HG02610 (cell line): ENCODE measurements at regions not wholly inside any gene's neighbourhood (a gene's known extent, or its start where the extent isn't known, plus 50 kb on each side); places are given as distances from the start of the nearest gene placed in this dataset.
"Not testable (repeated sequence)": the region's sequence is repeated elsewhere in the genome, so short reads cannot be mapped to it uniquely, and the experiment has no call there.

Experiments
- ATAC-seq: cut with Tn5 transposase; IDR thresholded peaks from one replicate; pipeline ENCODE4 v1.9.1; 2021; ENCODE audit warnings: mild to moderate bottlenecking, moderate library complexity; ENCODE audit not compliant: unreplicated experiment

DNA sequence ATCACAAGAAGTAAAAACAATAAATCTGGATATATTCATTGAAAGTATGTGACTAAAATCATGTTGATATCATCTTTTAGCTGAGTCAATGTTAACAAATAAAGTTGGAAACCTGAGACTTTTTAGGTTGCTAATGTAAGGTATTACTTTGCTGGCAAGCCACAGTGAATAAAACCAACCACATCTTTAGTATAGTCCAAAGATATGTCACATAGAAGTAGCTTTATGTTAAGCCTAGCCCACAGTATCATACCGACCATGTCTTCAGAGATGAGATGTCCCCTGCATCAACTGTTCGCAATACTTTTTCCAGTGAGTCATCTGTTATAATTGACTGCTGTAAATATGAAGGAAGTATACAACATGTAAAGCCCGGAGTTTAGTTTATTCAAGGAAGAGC is 107.6 kb upstream of the MCHR2 start:
- no peak for ATAC-seq

DNA sequence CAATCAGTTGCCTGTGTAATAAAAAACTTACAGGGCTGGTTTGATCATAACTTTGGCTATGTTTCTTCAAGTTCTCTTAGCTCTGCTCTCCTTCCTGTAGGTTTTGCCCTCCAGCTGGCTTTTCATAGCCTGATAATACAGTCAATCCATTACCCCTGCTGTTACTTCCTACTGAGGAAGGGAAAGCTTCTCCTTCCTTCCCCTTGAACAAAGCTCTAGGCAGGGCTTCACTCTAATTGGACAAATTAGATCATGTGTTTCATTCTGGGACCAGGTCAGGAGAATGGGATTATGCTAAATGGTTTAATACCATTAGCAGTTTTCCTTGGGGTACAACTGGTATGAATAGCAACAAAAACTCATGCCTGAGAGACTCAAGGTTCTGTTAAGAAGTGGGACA is 106.8 kb upstream of the MCHR2 start:
- ATAC-seq = no peak

DNA sequence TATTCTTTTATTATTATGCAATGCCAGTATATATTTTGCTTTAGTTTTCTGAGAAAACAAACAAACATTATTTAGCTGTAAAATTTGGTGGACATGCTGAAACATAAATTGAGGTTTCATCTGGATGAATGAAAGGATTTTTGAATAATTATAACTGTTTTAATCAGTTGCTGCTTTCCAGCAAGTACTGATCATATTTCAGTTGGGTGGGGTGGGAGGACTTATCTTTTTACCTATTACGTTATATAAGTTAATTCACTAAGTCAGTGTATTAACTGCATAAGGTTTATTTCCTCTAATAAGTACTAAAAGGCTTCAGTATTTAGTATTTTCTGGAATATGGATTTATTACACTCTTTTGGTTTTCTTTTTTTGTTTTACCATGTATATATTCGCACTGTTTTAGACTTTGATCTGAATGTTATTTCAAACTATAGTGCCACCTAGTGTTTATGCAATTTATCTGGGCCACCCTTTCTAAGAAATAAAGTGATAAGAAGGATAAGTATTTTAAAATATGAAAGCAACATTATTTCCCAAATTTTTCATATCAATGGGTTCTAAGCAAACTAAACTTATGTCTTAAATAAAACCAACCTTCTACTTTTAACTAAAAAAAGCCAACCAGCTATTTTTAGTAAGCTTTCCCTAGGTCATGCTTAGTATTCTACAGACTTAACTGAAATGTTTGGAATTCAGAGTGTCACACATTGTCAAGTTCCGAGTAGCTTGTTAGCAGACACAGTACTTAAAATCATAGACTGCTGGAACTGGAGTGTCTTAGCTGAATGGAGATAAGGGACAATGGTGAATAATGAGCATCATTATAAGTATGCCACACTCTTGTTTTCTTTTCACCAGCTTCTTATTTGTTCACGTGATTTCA is 105.4 kb upstream of the MCHR2 start:
- ATAC-seq = no peak

DNA sequence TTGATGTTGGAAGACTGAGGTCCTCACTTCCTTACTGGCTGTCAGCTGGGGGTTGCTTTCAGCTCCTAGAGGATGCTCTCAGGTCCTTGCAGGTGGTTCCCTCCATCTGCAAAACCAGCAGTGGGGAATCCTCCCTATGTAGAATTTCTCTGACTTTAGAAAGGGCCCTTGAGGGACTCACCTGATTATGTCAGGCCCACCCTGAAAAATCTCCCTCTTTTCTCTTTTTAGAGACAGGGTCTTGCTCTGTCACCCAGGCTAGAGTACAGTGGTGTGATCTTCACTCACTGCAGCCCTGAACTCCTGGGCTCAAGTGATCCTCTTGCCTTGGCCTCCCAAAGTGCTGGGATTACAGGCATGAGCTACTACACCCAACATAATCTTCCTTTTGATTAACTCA is 102.9 kb upstream of the MCHR2 start:
- no peak for ATAC-seq

DNA sequence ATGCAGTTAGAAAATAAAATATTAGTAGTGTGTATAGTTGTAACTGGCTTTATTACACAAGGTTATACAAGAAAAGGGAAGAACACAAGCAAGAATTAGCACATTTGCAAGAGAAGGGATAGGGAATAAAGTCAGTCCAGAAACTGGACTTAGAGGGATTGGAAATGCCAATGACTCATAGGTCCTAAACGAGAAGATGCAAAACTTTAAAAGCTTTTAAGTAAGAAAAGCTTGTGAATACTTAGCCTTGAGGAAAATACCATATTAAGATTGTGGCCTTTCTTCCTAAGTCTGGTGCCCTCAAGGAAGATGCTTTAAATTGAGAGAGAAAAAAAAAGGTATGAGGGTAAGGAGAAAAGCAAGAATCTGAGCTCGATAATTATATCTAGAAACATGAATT is 102.3 kb upstream of the MCHR2 start:
- ATAC-seq = no peak

DNA sequence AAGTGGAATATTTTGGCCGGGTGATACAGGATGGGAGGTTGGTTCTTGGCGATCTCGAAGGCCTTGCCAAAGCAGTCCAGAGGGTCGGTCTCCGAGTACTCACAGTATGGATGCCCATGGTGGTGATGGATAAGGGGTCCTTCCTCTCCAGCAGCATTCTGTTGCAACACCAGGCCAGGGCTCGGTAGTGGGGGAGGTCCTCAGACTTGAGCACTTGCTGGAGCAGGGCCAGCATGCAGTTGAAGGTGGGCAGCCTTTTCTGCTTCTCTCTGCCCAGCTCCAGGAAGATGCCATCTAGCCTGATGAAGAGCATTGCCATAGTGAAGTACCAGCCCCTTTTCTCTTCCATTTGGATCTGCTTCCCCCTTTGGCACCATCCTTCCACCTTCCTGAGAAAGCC is 99.4 kb upstream of the MCHR2 start:
- ATAC-seq = no peak

DNA sequence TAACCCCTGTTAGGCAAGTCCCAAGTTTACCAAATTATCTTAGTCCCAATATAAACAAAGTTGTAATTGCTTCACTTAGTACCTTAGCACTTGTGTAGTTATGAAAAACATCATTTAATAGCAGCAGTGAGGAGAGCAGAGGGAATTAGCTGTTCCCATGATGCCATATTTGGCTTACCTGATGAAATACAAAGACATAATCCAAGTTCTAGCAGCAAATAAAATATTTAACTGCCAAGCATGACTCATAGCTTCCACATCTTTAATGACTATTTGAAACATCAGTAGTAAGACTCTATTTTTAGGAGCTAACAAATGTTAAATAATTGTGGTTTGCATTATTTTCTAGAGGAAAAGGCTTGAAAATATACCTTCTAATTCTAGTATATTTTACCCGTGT is 94.0 kb upstream of the MCHR2 start:
- no peak for ATAC-seq

DNA sequence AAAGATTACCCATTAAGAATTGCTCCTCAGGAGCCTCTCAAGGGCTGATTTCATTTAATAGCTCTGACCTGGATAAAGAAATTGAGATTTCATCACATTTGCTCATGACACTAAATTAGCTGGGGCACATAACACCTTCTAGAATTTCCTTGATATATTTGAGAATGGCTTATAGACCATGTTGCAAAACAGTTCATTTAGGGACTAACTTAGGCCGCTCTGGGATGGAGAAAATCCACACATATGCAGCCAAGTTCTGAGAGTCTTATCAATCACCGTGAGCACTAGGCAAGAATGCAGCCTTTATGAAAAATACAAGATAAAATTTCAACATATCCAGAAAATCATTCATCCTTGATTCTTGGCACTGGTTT is 91.0 kb upstream of the MCHR2 start:
- ATAC-seq = no peak

DNA sequence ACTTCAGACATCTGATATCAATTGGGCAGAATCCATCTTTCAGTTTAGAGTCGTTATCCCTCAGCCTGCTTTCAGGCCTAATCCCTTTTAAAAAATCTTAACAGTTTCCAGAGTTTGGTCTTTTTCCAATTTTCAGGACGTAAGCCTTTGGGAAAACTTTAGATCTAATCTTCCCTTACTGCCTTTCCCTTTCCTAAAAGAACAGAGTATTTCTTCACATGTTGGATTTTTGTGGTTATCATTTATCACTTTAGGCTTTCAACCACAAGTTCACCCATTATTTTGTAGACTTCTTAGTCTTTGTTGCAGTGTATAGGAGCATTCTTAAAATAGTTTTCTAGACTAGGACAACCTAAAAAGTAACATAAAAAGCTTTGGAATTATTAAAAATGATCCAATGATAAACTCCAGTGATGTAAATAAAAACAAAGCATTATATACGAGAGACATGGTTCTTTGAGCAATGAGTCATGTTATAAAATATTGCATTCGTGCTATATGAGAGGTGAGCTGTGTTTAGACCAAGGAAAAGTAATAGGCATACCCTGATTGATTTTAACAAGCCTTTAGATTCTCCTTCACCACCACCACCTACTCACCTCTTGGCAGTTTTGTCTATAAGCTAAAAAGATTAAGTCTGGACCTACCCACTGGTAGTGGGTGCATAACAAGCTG is 90.4 kb upstream of the MCHR2 start:
- ATAC-seq = no peak

DNA sequence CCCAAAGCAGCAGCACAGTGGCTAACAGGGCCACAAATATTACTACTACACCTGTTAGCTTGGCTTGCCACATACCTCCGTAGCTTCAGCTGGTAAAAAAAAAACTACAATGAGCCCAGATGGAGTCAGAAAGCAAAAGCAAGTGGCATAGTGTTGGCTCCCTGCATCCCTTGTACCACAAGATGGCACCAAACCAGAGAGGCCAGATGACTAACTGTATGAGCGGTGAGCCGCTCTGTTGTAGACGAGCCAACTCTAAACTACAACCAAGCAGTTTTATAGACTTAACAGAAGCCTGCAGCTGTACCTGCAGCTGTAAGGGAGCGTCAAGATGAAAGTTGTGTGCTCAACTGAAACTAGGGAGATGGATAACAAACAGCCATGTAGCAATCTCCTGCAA is 84.5 kb upstream of the MCHR2 start:
- ATAC-seq = no peak

DNA sequence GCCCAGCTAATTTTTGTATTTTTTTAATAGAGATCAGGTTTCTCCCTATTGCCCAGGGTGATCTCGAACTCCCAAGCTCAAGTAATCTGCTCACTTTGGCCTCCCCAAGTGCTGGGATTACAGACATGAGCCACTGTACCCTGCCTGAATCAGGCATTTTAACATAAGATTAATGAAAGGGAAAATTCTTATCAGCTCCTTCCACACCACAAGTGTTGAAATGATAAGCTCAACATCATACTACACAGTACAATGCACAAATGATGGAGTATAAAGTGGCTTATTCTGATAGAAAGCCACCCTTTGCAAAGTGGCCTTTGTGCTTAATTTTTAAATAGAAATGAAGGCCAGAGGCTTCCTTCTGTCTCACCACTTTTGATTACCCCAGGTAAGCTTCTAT is 71.3 kb upstream of the MCHR2 start:
- ATAC-seq = no peak

DNA sequence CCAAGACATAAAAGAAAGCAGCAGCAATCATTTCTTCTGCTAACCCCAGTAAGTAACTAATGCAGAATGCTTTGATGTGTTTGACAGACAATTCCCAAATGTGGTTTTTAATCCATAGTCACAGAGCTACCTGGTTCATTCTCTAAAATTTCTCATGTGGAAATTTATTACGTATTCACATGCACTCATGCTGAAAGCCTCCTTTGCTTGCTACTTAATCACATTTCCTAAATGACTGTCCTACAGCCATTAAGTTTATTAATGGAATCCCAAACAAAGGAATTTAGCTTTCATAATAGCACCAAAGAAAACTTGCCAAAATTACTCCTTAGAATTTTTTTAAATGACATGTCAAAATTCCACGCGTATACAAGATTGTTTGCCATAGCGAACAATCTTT is 68.6 kb upstream of the MCHR2 start:
- ATAC-seq = no peak

DNA sequence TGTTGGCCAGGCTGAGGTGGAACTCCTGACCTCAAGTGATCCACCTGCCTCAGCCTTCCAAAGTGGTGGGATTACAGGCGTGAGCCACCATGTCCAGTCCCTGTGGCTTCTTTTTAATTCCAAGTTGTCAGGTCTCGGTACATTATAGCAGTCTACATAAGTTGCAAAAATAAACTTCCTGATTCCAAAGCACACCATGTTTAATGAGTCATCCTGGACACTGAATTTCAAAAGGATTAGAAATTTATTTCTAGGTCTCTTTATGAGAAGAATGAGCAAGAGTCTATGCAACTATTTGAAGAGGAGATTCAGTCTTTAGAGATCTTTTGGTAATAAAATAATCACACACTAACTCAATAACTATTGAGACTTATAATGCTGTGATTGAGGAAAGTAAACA is 63.9 kb upstream of the MCHR2 start:
- ATAC-seq = no peak

DNA sequence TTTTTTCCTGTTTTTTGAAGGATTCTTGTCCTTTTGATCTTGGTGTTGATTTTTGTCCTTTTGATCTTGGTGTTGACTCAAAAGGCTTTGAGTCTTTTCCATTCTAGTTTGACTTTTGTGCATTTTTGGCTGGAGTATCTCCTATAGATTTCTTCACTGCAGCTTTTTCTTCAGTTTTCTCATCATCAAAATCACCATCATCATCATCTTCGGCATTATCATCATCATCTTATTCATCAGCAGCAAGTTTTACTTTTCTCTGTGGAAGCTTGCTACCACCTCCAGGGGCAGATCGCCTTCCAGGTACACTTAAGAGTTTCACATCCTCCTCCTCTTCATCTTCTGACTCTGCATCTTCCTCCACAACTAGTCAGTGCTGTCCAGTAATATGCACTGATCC is 56.5 kb upstream of the MCHR2 start:
- no peak for ATAC-seq

DNA sequence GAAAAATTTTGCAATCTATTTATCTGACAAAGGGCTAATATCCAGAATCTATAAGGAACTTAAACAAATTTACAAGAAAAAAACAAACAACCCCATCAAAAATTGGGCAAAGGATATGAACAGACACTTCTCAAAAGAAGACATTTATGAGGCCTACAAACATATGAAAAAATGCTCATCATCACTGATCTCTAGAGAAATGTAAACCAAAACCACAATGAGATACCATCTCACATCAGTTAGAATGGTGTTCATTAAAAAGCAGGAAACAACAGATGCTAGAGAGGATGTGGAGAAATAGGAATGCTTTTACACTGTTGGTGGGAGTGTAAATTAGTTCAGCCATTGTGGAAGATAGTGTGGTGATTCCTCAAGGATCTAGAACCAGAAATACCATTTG is 49.9 kb upstream of the MCHR2 start:
- ATAC-seq = not testable (repeated sequence)
